GM19468 (cell line): ENCODE measurements at regions not wholly inside any gene's neighbourhood (a gene's known extent, or its start where the extent isn't known, plus 50 kb on each side); places are given as distances from the start of the nearest gene placed in this dataset.

ENCODE experiments used
- ATAC-seq: cut with Tn5 transposase; IDR thresholded peaks from one replicate; pipeline ENCODE4 v1.9.1; 2021; ENCODE audit warnings: mild to moderate bottlenecking, moderate library complexity, moderate number of reproducible peaks; ENCODE audit not compliant: unreplicated experiment; ENCODE audit errors: extremely low read depth

DNA sequence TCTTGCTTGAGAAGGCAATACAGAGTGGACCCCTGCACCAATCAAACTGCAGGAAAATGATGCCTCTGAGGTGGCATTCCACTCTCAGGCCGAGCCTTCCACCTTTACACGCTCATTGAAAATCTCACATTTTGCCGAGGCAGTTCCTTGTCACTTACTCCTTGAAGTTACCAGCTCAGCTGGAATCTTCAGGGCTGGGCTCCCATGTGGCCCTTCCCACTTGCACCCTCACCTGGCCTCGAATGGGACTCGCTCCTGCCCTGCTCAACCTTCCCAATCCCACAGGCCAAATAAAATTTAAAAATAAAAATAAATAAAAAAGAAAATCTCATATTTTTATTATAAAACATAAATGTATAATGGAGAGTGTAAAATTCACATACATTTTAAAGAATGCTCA is 790.7 kb upstream of the COBL start:
- no peak for ATAC-seq

DNA sequence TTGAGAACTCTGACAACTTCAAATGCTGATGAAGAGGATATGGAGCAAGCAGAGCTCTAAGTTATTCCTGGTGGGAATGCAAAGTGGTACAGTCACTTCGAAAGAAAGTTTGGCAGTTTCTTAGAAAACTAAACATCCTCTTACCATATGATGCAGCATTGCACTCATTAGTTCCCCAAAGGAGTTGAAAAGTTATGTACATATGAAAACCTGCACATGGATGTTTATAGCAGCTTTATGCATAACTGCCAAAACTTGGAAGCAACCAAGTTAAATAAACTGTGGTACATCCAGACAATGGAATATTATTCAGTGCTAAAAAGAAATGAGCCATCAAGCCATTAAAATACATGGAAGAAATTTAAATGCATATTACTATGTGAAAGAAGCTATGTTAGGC is 779.3 kb upstream of the COBL start:
- no peak for ATAC-seq

DNA sequence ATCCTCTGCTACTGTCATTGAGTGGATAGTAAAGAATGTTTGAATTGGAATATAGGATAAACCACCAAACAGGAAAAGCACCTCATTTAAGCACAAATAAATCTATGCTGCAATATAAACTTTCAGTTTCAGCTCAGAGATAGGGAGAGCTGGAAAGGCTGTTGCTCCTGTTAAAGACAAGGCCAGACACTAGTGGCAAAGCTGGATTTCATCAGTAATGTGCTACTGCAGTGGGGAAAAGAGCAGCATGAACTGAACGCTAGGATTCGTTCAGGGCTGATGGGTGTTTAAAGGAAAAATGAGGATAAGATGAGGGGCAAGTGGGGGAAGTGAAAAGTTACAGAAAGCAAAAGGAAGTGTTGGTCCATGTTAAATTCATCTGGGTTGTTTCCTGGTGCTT is 775.4 kb upstream of the COBL start:
- ATAC-seq, result no peak

DNA sequence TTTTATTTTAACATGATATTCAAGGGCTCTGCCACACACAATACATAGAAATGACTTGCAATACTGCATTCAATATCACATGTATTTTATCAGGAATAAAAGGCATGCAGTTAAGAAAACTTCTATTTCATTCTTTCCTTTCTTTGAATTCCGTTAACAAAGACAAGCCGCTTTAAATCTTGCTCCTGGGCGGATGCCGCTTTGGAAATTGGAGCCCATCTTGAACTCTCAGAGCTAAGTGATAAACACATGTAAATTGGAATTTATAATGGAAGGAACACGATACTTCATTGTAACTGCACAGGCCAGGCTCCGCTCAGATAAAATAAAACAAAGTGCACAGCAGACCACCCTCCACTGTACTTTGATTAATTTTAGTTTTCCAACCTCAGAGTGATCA is 774.5 kb upstream of the COBL start:
- ATAC-seq, result no peak

DNA sequence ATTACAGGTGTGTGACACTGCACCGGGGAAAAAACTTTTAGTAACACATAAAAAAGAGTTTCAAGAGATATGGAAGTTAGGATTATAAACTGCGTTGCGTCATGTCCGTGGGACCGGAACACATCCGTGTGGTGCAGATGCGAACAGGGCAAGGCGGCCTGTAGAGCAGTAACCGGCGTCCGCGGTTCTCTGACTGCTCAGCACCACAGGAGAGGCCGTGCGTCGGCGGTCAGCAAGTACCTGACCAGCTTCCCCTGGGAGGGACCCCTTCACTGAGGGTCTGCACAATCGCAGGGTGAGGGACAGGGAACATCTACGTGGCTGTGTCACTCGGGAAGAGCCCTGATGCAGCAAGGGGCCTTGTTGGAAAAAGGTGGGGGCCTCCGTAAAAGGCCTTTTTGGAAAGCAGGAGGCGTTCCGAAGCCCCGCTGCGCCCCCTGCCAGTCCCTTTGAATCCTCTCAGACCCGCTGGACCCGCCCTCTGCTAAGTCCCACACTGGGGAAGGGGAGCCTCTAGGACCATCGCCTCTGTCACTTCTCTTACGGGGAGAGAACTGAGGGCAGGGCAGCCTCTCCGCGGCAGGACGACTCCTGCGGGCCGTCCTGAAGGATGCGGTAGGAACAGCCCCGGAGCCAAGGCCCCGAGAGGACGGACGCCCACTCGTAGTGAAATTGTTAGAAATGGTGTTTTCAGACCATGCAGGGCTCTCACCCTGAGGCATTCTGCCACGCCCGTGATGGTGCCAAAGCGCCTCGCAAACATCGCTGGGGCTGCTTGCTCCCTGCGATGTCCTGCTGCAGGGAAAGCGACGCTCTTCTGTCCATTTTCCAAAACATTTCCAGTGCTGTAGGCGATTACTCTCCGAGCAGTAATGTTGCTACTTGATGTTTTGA is 771.6 kb upstream of the COBL start:
- ATAC-seq, result no peak

DNA sequence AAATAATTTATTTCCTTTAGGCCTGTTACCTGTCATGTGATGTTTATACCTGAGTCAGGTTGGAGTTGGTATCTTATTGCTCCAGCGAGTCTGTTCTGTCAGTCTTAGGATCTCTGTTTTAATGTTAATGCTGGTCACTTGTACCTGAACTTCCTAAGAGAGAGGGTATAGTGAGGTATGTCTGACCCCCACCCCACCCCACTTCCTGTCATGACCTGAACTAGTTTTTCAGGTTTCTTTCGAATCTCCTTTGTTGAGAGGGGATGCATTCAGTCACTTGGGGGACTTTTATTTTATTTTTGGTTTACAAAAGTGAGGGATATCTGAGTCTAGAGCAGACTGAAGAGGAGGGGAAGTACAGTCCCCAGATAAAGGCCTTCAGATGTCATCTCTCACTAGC is 769.0 kb upstream of the COBL start:
- ATAC-seq, result no peak

DNA sequence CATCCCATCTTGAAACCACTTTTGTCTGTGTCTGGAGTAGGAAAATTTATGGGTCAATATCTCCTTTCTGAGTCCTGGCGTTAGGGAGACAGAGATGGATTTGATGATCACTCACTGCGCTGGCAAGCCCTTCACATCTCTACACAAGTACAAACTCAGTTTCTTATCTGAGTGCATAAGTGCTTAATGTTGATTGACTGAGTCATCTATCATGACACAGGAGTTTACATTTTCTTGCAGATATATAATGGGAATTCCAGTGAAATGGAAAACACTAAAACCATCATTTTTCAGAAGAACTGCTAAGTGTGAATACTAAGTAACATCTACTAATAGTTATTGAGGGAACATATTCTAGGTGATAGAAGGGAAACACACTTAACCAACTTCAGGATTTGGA is 763.9 kb upstream of the COBL start:
- ATAC-seq, result no peak

DNA sequence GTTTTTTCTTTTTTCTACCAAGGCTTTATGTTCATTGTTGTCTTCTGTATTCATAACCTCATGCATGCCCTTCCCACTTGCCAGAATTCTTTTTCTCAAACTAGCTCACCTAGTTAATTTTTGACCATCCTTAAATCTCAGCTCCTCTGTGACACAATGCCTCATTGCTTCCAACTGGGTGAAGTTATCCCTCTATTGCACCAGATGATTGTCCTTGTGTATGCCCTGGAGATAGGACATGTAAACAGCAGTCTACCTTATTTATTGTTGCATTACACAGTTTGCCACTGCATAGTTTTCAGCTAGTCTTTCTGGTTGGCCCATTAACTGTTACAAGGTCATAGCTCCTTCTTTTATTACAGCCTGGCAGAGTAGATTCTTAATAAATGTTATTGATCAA is 763.1 kb upstream of the COBL start:
- ATAC-seq, result no peak

DNA sequence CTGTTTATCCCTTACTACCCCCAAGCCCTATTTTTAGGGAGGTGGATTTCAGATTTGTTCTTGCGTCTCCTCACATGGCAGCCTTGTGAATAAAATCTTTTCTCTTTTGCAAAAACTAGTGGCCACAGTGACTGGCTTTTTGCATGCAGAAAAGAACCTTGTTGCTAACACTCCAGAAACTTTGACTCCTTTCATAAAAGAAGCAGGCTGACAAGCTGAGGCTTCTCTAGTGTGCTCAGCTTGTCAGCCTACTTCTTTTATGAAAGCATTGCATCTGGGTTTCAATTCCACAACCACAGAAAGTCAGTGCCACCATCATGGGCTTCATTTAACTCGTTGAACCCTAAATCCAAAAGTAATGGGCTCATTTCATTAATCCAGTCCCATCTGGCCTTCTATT is 761.0 kb upstream of the COBL start:
- no peak for ATAC-seq

DNA sequence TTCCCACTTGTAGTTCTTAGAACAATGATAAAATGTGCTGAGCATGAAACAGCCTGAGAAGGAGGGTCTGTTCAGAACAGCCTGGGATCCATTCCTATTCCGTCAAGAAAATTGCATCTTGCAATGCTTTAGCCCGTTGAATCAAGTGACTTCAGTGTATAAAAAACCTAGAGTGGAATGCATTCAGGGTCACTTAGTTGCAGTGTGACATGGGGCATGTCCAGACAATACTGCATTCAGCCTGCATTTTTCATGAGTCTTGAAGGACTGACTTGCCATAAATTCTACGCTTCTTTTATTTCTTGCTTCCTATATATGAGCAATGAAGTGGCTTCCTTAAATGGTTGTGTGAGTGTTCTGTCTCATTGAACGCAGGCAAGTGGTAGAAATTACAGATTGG is 758.3 kb upstream of the COBL start:
- ATAC-seq, result no peak

DNA sequence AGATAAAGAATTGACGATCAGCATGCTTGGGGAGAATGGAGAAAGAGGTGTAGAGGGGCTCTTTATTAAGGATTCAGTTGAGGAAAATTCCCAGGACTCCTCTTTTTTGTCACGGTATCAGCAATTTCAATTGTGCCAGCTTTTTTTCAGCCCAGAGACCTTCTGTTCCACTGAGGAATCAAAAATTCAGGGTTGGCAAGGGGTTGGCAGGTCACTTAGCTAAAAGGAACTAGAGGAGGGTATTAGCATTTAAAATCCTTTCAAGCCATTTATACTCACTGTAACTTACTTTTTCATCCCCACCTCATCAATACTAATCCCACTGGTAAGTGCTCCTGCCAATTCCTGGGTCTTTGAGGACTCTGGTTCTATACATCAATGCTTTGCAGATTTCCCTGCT is 757.5 kb upstream of the COBL start:
- no peak for ATAC-seq

DNA sequence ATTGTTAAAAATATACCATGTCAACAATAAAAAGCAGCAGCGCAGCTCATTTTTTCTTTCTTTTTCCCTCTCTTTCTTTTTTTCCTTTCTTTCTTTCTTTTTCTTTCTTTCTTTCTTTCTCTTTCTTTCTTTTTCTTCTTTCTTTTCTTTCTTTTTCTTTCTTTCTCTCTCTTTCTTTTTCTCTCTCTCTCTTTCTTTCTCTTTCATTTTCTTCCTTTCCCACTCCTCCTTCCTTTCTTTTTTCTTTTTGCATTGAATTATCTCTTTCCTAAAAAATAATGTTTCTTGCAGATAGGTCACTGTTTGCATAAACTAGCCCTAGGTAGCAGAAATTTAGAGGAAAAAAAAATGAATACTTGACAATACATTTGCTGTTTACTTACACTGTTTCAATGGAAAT is 755.1 kb upstream of the COBL start:
- ATAC-seq, result no peak

DNA sequence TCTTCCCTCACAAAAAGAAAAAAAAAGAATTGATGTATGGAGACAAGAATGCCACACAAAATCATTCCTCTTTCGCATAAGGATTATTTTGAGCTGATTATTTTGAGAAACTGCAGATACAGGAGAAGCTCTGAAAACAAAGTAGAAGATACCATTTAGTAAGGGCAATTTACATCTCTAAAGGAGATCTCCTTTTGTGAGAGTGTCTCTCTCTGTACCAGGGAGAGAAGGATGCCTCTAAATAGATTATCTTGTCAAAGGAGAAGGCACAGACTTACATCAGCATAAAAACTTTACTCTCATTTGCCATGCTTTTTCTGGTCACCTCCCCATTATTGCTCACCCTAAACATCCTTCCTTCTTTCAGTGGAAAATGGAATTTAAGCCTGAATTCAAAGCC is 747.9 kb upstream of the COBL start:
- no peak for ATAC-seq

DNA sequence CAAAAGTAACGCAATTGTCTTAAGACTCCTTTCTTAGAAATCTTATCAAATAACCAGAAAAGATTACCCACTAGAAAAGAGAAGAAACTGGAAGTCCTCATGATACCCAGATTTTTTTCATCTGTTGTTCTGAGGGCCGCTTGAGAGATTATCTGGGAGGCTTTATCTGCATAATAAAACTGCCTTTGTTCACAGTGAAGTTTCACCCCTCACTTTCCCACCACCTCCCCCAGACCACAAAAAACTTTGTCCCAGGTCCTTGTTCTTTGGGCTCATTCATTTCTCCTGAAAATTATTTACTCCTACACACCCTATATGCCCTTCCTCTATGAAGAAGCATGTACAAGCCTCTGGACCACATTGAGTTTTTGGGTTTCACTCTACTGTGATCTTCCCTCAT is 745.1 kb upstream of the COBL start:
- ATAC-seq, result no peak

DNA sequence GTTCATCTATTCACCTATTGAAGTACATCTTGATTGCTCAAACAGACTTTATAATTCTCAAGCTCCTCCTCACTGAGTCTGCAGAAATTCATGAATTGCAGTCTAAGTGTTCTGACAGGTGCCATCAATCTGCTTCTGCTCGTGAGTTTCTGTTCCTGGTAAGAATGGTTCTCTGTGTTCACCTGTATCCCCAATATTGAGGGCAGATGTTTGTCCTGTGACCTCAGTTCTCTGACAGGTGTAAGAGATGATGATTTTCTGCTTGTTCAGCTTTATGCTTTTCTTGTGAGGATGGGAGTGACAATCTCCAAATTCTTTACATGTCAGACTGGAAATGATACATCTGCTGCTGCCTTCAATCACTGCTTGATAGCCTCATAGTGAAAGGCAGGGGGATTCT is 736.9 kb upstream of the COBL start:
- ATAC-seq, result no peak

DNA sequence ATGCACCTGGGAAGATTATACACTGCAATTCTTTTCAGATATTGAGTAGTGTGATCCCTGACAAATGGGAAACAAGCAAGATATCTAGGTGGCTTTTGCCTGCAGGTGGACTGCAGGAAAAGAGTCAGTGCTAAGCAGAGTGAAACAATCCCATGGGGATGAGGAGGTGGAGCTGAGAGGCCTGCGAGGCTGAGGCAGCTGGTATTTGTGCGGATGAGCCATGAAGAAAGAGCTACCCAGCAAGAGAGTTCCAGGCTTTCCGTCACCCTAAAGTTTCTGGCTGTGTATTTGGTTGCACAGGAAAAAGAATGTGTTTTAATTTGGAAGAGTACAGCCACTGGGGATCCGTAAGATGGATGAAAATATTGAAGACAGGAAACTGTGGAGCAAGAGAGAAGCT is 714.1 kb upstream of the COBL start:
- no peak for ATAC-seq

DNA sequence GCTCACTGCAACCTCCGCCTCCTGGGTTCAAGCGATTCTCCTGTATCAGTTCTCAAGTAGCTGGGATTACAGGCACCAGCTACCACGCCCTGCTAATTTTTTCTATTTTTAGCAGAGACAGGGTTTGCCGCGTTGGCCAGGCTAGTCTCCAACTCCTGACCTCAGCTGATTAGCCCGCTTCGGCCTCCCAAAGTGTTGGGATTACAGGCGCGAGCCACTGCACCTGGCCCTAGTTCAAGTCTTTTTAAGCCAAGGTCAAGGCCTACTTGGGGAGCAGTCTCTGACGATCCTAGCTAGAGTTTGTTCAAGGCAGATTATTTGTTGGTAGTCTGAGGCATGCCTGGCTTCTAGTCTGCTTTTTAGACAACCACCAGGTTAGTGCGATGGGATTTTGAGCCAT is 709.5 kb upstream of the COBL start:
- no peak for ATAC-seq

DNA sequence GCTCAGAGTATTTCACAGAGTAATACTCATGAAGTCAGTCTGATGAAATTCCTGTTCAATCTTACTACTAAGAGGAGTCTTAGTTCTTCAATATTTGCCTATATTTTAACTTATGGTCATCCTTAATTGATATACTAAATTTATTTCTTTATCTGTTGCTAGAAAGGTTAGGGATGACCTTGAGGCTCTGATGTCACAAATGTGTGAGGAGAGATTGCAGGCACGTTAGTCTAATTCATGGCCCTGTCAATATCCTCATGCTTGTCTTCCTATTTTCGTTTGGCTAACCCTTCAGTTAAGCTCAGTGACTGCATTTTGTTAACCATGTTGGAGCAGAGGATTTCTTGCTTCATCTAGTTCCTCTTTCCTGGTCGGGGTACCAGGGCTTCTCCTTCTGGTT is 704.7 kb upstream of the COBL start:
- no peak for ATAC-seq

DNA sequence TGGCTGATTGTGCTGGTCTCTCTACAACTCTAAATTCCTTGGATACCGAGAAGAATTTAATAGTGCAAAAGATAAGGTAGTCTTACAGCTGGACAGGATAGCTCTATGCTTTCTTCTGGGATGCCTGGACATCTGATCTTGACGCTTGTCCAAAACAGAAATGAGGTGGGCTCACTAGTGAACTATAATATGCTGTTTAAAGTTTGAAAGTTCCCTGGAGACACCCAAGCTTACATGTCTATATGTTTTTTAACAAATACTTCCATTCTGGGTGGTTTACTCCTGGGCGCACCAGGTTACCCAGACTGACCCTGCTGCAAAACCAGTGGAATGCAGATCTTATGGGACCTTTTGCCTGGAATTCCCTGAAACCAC is 702.1 kb upstream of the COBL start:
- ATAC-seq, result no peak

DNA sequence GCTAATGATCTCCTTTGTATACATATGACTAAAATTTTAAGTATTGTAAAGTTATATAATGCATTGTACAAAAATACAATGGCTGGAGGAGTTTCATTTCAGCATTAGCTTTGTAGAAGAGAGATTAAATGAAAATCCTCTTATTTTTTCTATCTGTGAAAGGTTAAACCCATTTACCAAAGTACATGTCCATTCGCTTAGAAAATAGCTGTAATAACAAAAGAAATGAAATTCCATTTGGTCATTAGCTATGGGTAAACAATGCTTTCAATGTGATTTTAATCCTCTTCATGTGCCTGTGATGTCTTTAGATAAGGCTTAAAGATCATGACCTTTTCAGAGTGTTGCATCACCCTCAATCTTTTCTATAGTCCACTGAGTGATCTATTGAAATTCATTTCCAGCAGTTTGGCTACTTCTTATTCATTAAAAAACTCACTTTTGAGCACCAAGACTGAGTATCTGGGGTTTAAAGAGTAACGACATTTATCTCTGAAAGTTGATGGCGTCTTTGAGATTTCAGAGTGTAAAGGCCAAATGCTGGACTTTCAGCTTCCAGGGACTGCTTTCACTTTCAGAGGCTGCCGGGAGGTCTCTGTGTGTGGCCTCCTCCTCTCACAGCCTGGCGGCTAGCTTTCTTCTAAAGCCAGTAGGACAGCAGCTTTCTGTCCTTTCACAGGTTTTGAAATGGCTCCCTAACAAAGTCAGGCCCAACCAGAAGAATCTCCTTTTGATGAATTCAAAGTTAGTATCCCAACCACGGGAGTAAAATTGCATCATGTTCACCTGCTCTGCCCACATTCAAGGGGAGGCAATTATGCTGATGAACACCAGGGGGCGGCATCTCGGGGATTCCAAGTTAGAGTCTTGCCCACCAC is 701.4 kb upstream of the COBL start:
- no peak for ATAC-seq

DNA sequence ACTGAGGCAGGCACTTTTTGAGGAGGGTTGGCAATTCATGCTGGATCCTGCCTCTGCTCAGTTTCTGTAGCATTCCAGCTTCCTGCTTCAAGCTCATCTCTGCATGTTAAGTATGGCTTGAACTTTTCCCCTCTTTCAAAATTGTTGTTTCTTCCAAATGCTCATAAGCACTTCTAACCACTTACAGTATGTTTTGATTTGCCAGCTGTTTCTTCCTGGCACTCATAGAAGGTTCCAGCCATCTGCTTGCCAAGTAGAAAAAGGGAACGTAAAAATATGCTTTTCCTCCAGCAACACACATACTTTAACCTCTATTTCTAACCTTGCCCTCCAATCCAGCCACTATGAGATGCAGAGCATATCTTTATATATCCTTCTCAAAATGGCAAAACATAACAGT is 692.6 kb upstream of the COBL start:
- no peak for ATAC-seq

DNA sequence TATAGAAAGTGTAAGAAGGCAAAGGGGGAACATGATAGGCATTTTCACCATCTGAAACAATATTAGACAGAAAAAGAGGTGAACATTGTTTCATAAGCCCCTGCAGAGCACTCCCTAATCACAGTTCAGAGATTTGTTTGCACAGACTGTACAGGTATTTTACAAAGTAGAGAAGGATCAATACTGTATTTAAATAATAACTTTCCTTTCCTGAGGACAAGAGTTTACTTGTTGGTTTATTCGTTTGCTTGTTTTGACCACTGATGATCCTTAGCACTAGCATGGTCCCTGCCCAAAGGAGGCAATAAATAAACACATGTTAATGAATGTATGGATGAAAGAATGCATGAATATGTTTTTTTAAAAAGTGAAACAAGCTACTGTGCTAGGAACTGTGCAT is 690.1 kb upstream of the COBL start:
- no peak for ATAC-seq
